B cell (primary cell): ENCODE measurements at regions not wholly inside any gene's neighbourhood (a gene's known extent, or its start where the extent isn't known, plus 50 kb on each side); places are given as distances from the start of the nearest gene placed in this dataset.

Source experiments
- CTCF ChIP-seq: fragments of 200-600 bp; IDR thresholded peaks from one replicate; pipeline ENCODE4 v1.8.0; 2022; ENCODE audit warnings: antibody characterized with exemption, mild to moderate bottlenecking
- EZH2 ChIP-seq: IDR thresholded peaks from 2 replicates; pipeline ENCODE4 v1.6.1; 2012; ENCODE audit warnings: borderline replicate concordance, low read depth, mild to moderate bottlenecking, moderate library complexity, low read length; ENCODE audit not compliant: insufficient read depth, poor library complexity, severe bottlenecking

DNA sequence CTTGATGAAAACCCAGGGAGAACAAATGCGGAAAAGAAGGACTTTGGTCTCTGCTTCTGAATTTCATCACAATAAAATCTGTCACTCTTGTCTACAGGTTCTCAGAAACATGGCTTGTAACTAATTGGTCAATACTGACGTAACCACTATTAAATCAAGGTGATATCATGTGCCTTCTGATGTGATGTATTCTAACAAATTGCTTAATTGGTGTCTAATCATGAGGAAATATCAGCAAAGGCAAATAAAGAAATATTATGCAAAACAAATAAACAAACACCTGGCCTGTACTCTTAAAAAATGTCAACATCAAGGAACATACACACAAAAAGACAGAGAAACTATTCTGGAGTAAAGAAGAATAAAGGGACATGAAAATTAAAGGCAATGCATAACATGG lies 1165.0 kb downstream of the NXPH1 start:
- TF ChIP-seq CTCF (no peak), EZH2 (no peak)
